ENCODE measurements at regions not wholly inside any gene's neighbourhood (a gene's known extent, or its start where the extent isn't known, plus 50 kb on each side); places are given as distances from the start of the nearest gene placed in this dataset.

DNA sequence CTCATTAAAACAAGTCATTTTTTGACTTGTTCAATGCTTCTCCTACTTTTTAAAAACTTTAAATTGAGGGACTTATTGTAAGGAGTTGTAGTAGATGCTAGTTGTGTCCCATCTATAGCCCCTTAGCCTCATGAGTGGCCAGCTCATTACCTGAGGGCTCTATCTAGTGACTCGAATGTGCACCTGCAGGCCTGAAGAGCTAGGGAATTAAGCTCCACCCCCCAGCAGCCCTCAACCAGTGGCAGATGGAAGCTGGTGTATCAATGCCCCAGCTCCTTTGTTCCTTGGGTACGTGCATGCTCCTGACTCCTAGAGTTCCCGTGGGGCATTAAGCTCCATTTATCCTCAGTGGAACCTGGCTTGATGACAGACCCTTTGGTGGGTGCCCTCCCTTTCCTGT is 146.7 kb upstream of the FAM9B start:
- Histone ChIP-seq H3K4me1 (ENCODE audit: control insufficient read depth, insufficient read depth, low read length) (no peaks in the 10 kb centered on the region), H3K14ac (replicated peaks; ENCODE audit: low read depth, low read length) (no peak overlapping the region), H2AFZ (replicated peaks; ENCODE audit: low read length, poor library complexity) (no peak overlapping the region), H3K4me3 (ENCODE audit: insufficient read depth, low read depth, low read length) (no peak overlapping the region), H4K91ac (ENCODE audit: insufficient read depth, low read depth, low read length) (no peak overlapping the region), H3K9me1 (ENCODE audit: insufficient read depth, low read length) (no peaks in the 10 kb centered on the region), H3K56ac (ENCODE audit: extremely low read depth, insufficient read depth, low read length) (no peak overlapping the region), H2BK5ac (ENCODE audit: low read depth, low read length, poor library complexity, severe bottlenecking) (no peak overlapping the region), H2AK5ac (ENCODE audit: low read depth, low read length) (no peak overlapping the region), H4K5ac (ENCODE audit: low read depth, low read length) (no peak overlapping the region), H3K4me2 (ENCODE audit: low read depth, low read length) (no peak overlapping the region), H3K23ac (ENCODE audit: low read depth, low read length) (no peak overlapping the region), H3K79me1 (ENCODE audit: low read depth in 1 of 2, low read length in 2 of 2) (no peaks in the 10 kb centered on the region), H4K20me1 (ENCODE audit: insufficient read depth, low read length) (no peaks in the 10 kb centered on the region), H3K9ac (ENCODE audit: low read depth, low read length) (no peak overlapping the region), H2BK15ac (ENCODE audit: low read depth, low read length) (no peak overlapping the region), H2BK20ac (ENCODE audit: low read depth, low read length) (no peak overlapping the region), H3K27me3 (ENCODE audit: control insufficient read depth, insufficient read depth, low read length) (no peaks in the 10 kb centered on the region), H4K8ac (ENCODE audit: low read depth in 2 of 2, low read length in 2 of 2) (no peak overlapping the region), H3K9me3 (ENCODE audit: control insufficient read depth, insufficient read depth, low read length) (peaks cover 4% of the 10 kb centered on the region), H2BK120ac (ENCODE audit: low read depth, low read length) (no peak overlapping the region), H3K4ac (ENCODE audit: low read depth, low read length) (no peak overlapping the region), H2AK9ac (replicated peaks; ENCODE audit: low read depth, low read length, poor library complexity) (no peak overlapping the region), H3K36me3 (ENCODE audit: control insufficient read depth, insufficient read depth, low read length) (no peaks in the 10 kb centered on the region), H3K18ac (ENCODE audit: low read depth, low read length) (no peak overlapping the region), H3K27ac (ENCODE audit: insufficient read depth, low read length) (no peak overlapping the region)
- dilution Hi-C loops (cut with HindIII; ENCODE audit: low sequenced_read_pairs, unreplicated experiment), result no loop called here
- ATAC-seq (ENCODE audit: low read depth) (no peak), DNase-seq (no peak)
- no CpG with 5 or more reads among the region's 3 CpGs for WGBS, 2 experiments (ENCODE audit: extremely low coverage in 2 of 2, insufficient read length in 1 of 2)
- intact Hi-C loops (cut with micrococcal nuclease), result no loop called here
- ChIA-PET POLR2A (ENCODE audit: unreplicated experiment) (no interaction called here), CTCF (no interaction called here)
- TF ChIP-seq RAD21 (IDR thresholded peaks at IDR 0.05; ENCODE audit: low read length) (no peak), MAZ (IDR thresholded peaks at IDR 0.05; ENCODE audit: borderline replicate concordance, low read depth, low read length) (no peak), RCOR1 (IDR thresholded peaks at IDR 0.05; ENCODE audit: insufficient replicate concordance, low read length) (no peak), MXI1 (IDR thresholded peaks at IDR 0.05; ENCODE audit: borderline replicate concordance, low read depth, low read length) (no peak), POLR2A (IDR thresholded peaks at IDR 0.05; ENCODE audit: low read depth, low read length) (no peak), BHLHE40 (IDR thresholded peaks at IDR 0.05; ENCODE audit: low read depth, low read length) (no peak), FOS (IDR thresholded peaks at IDR 0.05; ENCODE audit: low read depth, low read length) (no peak), MAFK (IDR thresholded peaks at IDR 0.05; ENCODE audit: low read depth, low read length) (no peak), CEBPB (IDR thresholded peaks at IDR 0.05; ENCODE audit: low read depth, low read length) (no peak), NFE2L2 (IDR thresholded peaks at IDR 0.05; ENCODE audit: low read depth, low read length) (no peak), RFX5 (IDR thresholded peaks at IDR 0.05; ENCODE audit: low read depth, low read length) (no peak), SMC3 (IDR thresholded peaks at IDR 0.05; ENCODE audit: low read depth, low read length) (no peak), CHD1 (IDR thresholded peaks at IDR 0.05; ENCODE audit: low read depth, low read length) (no peak)
- TF ChIP-seq, protein P1, sequence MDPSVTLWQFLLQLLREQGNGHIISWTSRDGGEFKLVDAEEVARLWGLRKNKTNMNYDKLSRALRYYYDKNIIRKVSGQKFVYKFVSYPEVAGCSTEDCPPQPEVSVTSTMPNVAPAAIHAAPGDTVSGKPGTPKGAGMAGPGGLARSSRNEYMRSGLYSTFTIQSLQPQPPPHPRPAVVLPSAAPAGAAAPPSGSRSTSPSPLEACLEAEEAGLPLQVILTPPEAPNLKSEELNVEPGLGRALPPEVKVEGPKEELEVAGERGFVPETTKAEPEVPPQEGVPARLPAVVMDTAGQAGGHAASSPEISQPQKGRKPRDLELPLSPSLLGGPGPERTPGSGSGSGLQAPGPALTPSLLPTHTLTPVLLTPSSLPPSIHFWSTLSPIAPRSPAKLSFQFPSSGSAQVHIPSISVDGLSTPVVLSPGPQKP (IDR thresholded peaks at IDR 0.05; ENCODE audit: borderline replicate concordance, low read depth, low read length), result no peak
- TF ChIP-seq, protein P2, sequence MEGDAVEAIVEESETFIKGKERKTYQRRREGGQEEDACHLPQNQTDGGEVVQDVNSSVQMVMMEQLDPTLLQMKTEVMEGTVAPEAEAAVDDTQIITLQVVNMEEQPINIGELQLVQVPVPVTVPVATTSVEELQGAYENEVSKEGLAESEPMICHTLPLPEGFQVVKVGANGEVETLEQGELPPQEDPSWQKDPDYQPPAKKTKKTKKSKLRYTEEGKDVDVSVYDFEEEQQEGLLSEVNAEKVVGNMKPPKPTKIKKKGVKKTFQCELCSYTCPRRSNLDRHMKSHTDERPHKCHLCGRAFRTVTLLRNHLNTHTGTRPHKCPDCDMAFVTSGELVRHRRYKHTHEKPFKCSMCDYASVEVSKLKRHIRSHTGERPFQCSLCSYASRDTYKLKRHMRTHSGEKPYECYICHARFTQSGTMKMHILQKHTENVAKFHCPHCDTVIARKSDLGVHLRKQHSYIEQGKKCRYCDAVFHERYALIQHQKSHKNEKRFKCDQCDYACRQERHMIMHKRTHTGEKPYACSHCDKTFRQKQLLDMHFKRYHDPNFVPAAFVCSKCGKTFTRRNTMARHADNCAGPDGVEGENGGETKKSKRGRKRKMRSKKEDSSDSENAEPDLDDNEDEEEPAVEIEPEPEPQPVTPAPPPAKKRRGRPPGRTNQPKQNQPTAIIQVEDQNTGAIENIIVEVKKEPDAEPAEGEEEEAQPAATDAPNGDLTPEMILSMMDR (conservative IDR thresholded peaks at IDR 0.05; ENCODE audit: low read depth, low read length), result no peak
- TF ChIP-seq, protein P3, sequence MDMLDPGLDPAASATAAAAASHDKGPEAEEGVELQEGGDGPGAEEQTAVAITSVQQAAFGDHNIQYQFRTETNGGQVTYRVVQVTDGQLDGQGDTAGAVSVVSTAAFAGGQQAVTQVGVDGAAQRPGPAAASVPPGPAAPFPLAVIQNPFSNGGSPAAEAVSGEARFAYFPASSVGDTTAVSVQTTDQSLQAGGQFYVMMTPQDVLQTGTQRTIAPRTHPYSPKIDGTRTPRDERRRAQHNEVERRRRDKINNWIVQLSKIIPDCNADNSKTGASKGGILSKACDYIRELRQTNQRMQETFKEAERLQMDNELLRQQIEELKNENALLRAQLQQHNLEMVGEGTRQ (IDR thresholded peaks at IDR 0.05; ENCODE audit: low read depth, low read length), result no peak
- in situ Hi-C loops (cut with MboI; ENCODE audit: low sequenced_read_pairs), result no loop called here
- no TSS peak for BruUV-seq (replicated peaks)

All from IMR-90 (cell line).